IgD-negative memory B cell (primary cell): ENCODE measurements at regions not wholly inside any gene's neighbourhood (a gene's known extent, or its start where the extent isn't known, plus 50 kb on each side); places are given as distances from the start of the nearest gene placed in this dataset.

Experiments
- H3K27ac Mint-ChIP-seq, 3 donors: one replicate each; pipeline ENCODE4 v1.8.0; 2020 to 2022; ENCODE audit warnings: mild to moderate bottlenecking in 3 of 3, mixed read lengths in 3 of 3, moderate library complexity in 1 of 3
- H3K27me3 Mint-ChIP-seq: one replicate; pipeline ENCODE4 v1.8.0; 2021; ENCODE audit warnings: mixed read lengths
- H3K36me3 Mint-ChIP-seq: one replicate; pipeline ENCODE4 v1.8.0; 2020; ENCODE audit warnings: mild to moderate bottlenecking, mixed read lengths
- H3K4me1 Mint-ChIP-seq, 3 donors: one replicate each; pipeline ENCODE4 v1.8.0; 2020 to 2022; ENCODE audit warnings: mixed read lengths in 3 of 3, mild to moderate bottlenecking in 1 of 3
- H3K4me3 Mint-ChIP-seq, 4 donors: one replicate each; pipeline ENCODE4 v1.8.0; 2020 to 2022; ENCODE audit warnings: mild to moderate bottlenecking in 4 of 4, mixed read lengths in 4 of 4, moderate library complexity in 3 of 4
- H3K9me3 Mint-ChIP-seq, 3 donors: one replicate each; pipeline ENCODE4 v1.8.0; 2020 to 2021; ENCODE audit warnings: mixed read lengths in 3 of 3, mild to moderate bottlenecking in 1 of 3

DNA sequence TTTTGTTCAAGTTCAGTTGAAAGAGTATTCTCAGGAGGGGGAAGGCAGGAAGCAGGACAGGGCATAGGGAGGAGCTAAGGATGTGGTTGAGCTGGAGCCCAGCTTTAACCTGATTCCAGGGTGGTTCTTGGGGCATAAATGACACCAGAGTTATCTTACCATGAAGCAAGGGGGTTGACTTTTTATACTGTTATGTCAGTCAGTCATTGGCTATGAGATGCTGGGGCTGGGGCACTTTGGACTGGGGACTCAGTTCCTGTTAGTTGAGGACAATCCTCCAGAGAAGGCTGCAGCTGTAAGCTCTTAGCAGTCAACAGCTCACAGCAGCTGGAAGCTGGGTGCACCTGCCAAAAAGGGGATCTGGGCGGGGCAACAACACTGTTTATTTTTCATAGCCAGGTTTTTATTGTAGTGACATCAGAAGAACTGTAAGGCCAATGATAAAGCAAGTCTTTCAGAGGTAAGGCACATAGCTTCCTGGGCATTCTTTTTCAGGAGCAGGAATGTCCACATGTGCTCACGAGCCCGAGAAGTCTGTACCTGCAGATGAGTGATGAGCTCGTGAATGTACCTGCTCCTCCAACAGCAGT, 78.5 kb downstream of the MID1IP1 start:
- H3K27ac Mint-ChIP-seq: peak overlapping the region; percentile 28 to 86 (median 71)
- H3K27me3 Mint-ChIP-seq: no peaks in the 10 kb centered on the region
- H3K36me3 Mint-ChIP-seq: no peaks in the 10 kb centered on the region
- peak overlapping the region; percentile 22 to 63 (median 46) for H3K4me3 Mint-ChIP-seq
- peaks cover 6 to 32% (median 19%) of the 10 kb centered on the region in 3 donors for H3K4me1 Mint-ChIP-seq
- H3K9me3 Mint-ChIP-seq: no peaks in the 10 kb centered on the region

GRCh38 chrX:38880296-38880854, 79.1 kb downstream of the MID1IP1 start:
- Mint-ChIP-seq H3K4me1 (peaks cover 6 to 32% (median 19%) of the 10 kb centered on the region in 3 donors), H3K4me3 (peak overlapping the region in 2 of 4 donors; percentile 50 to 63), H3K27ac (peak overlapping the region in 2 of 3 donors; percentile 67 to 86), H3K36me3 (no peaks in the 10 kb centered on the region), H3K9me3 (no peaks in the 10 kb centered on the region), H3K27me3 (no peaks in the 10 kb centered on the region)

GRCh38 chrX:38881066-38881465, 79.8 kb downstream of the MID1IP1 start:
- Mint-ChIP-seq H3K27ac (no peak overlapping the region), H3K27me3 (no peaks in the 10 kb centered on the region), H3K4me3 (no peak overlapping the region), H3K9me3 (no peaks in the 10 kb centered on the region), H3K36me3 (no peaks in the 10 kb centered on the region), H3K4me1 (peaks cover 6 to 32% (median 19%) of the 10 kb centered on the region in 3 donors)

DNA sequence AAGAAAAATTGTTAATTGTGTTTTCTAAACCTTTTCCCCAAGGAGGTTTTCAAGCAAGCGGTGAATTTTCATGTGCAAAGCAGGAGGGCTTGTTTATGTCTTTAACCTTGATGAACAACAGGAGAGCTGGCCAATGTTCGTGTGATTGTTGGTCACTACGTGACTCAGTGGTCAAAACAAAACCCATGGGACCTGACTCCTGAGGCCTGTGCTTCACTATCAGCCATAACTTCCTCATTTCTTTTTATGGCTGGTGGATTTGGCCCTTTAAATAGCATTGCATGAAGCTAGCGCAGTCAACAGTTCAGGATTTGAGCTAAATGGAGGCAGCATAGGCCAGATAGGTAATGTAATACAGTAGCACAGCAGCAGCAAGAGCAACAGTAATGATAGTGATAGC, 80.5 kb downstream of the MID1IP1 start:
- H3K4me1 Mint-ChIP-seq: peaks cover 6 to 32% (median 19%) of the 10 kb centered on the region in 3 donors
- no peak overlapping the region for H3K27ac Mint-ChIP-seq
- no peak overlapping the region for H3K4me3 Mint-ChIP-seq

GRCh38 chrX:38882894-38883626, 81.8 kb downstream of the MID1IP1 start:
- H3K27ac Mint-ChIP-seq: no peak overlapping the region
- H3K36me3 Mint-ChIP-seq: no peaks in the 10 kb centered on the region
- no peak overlapping the region for H3K4me3 Mint-ChIP-seq
- no peaks in the 10 kb centered on the region for H3K27me3 Mint-ChIP-seq
- no peaks in the 10 kb centered on the region for H3K9me3 Mint-ChIP-seq
- H3K4me1 Mint-ChIP-seq: peaks cover 6 to 32% (median 19%) of the 10 kb centered on the region in 3 donors

More for the DNA sequence above, 80.5 kb downstream of the MID1IP1 start:
- H3K9me3 Mint-ChIP-seq: no peaks in the 10 kb centered on the region
- H3K36me3 Mint-ChIP-seq: no peaks in the 10 kb centered on the region
- no peaks in the 10 kb centered on the region for H3K27me3 Mint-ChIP-seq

GRCh38 chrX:38886112-38886511, 84.9 kb downstream of the MID1IP1 start:
- no peaks in the 10 kb centered on the region for H3K36me3 Mint-ChIP-seq
- peaks cover 0 to 2% (median 2%) of the 10 kb centered on the region in 3 donors for H3K9me3 Mint-ChIP-seq
- no peaks in the 10 kb centered on the region for H3K27me3 Mint-ChIP-seq
- no peak overlapping the region for H3K27ac Mint-ChIP-seq
- peaks cover 0 to 8% (median 5%) of the 10 kb centered on the region in 3 donors for H3K4me1 Mint-ChIP-seq
- no peak overlapping the region for H3K4me3 Mint-ChIP-seq

DNA sequence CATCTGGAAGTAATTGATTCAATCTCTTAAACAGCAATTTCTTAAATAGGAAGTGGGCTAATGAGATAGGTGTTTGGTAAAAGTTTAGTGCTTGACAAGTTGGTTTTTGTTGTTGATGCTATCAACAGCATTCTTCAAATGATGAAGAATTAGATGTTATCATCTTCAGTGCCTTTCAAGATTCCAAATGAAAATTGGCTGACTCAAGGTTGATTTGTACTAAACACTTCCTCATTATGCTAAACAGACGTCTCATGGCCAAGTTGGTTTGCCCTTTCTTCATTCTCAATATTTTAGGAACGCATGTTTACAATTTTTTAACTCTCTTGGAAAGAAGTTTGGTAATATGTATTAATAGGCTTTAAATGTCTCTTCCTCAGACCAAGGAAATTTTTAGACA, 86.0 kb downstream of the MID1IP1 start:
- H3K4me3 Mint-ChIP-seq: no peak overlapping the region
- H3K9me3 Mint-ChIP-seq: peaks cover 0 to 2% (median 2%) of the 10 kb centered on the region in 3 donors
- no peak overlapping the region for H3K27ac Mint-ChIP-seq
- H3K27me3 Mint-ChIP-seq: no peaks in the 10 kb centered on the region
- H3K36me3 Mint-ChIP-seq: no peaks in the 10 kb centered on the region
- H3K4me1 Mint-ChIP-seq: peaks cover 0 to 2% (median 0%) of the 10 kb centered on the region in 3 donors

GRCh38 chrX:38890326-38890725, 89.1 kb downstream of the MID1IP1 start:
- H3K27ac Mint-ChIP-seq: no peak overlapping the region

DNA sequence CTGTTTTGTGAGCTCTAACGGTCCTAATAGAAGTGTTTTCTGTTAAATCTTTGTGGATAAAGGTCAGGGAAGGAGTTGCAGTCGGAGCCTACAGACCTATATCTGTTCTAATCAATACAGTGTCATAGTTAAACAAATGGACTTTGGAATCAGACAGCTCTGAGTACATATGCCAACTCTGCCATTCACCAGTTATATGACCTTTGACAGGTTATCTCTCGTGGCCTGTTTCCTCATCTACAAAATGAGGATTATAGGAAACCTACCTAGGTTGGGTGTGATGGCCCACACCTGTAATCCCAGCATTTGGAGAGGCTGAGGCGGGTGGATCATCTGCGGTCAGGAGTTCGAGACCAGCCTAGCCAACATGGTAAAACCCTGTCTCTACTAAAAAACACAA, 89.7 kb downstream of the MID1IP1 start:
- H3K27ac Mint-ChIP-seq: no peak overlapping the region
- H3K4me1 Mint-ChIP-seq: peaks cover 0 to 2% (median 0%) of the 10 kb centered on the region in 3 donors
- H3K27me3 Mint-ChIP-seq: peaks cover 3% of the 10 kb centered on the region
- H3K9me3 Mint-ChIP-seq: peaks cover 0 to 2% (median 2%) of the 10 kb centered on the region in 3 donors
- no peaks in the 10 kb centered on the region for H3K36me3 Mint-ChIP-seq
- no peak overlapping the region for H3K4me3 Mint-ChIP-seq

More at GRCh38 chrX:38890326-38890725, 89.1 kb downstream of the MID1IP1 start:
- no peak overlapping the region for H3K4me3 Mint-ChIP-seq
- no peaks in the 10 kb centered on the region for H3K36me3 Mint-ChIP-seq
- H3K9me3 Mint-ChIP-seq: peaks cover 0 to 2% (median 2%) of the 10 kb centered on the region in 3 donors
- H3K27me3 Mint-ChIP-seq: peaks cover 3% of the 10 kb centered on the region
- H3K4me1 Mint-ChIP-seq: peaks cover 0 to 2% (median 0%) of the 10 kb centered on the region in 3 donors

DNA sequence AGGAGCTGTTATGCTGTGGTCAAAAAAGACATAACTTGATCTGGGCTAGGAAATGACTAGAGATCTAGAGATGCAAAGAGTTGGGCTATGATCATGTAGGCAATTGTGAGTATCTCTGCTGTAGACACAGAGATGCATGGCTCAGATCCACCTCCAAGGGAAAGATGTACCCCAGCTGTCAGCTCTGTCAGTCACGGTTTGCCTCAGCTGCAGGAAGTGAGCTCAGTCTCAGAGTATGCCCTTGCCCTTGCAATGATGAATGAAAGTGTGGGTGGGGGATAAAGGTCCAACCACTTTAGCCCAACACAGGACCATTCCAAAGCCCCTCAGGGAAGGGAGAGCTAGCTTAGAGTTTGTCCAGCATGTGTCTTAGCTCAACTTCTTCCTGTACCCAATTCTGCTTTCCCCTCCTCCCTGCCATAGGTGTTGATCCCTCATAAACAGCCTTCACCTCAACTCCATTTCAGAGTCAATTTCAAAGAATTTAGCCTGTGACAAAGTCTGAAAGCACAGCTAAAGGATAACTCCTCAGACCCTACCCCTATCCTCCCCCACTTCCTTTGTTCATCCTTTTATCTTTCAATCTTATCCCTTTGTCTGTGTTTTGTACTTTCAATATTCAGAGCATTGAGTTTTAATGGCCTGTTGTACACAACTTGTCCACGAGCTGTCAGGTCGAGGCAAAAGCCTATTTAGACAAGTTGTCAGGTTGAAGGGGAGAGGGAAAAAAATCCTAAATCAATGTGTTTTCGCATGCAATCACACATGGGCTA, 90.6 kb downstream of the MID1IP1 start:
- no peak overlapping the region for H3K27ac Mint-ChIP-seq
- H3K4me3 Mint-ChIP-seq: no peak overlapping the region
- H3K4me1 Mint-ChIP-seq: peaks cover 0 to 2% (median 0%) of the 10 kb centered on the region in 3 donors
- H3K27me3 Mint-ChIP-seq: peaks cover 3% of the 10 kb centered on the region
- H3K9me3 Mint-ChIP-seq: peaks cover 0 to 2% (median 2%) of the 10 kb centered on the region in 3 donors
- H3K36me3 Mint-ChIP-seq: no peaks in the 10 kb centered on the region

- H3K27ac Mint-ChIP-seq: no peak overlapping the region
- peaks cover 0 to 2% (median 0%) of the 10 kb centered on the region in 3 donors for H3K4me1 Mint-ChIP-seq
- H3K9me3 Mint-ChIP-seq: peaks cover 0 to 2% (median 0%) of the 10 kb centered on the region in 3 donors
- peaks cover 3% of the 10 kb centered on the region for H3K27me3 Mint-ChIP-seq
- no peaks in the 10 kb centered on the region for H3K36me3 Mint-ChIP-seq
- H3K4me3 Mint-ChIP-seq: no peak overlapping the region
Observed at GRCh38 chrX:38893441-38893840, 92.2 kb downstream of the MID1IP1 start.

DNA sequence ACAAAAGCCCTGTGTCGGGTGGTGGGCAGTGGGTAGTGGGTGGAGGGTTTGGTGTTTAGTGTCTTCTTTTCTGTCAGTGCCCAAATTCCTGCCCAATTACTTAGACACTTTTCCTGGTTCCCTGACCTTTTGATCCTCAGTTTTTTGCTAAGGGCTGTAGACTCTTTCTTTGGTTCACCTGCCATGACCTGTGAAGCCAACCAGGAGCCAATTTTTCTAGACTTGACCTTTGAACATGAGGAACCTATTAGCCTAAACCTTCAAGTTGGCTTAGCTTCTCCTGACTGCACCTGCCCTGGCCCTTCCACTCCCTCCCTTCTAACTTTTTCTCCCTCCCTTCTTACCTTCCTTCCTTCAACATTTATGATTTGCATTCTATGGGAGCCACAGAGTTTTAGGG, 94.5 kb downstream of the MID1IP1 start:
- no peak overlapping the region for H3K27ac Mint-ChIP-seq
- H3K9me3 Mint-ChIP-seq: no peaks in the 10 kb centered on the region
- H3K27me3 Mint-ChIP-seq: peaks cover 3% of the 10 kb centered on the region
- no peak overlapping the region for H3K4me3 Mint-ChIP-seq
- no peaks in the 10 kb centered on the region for H3K36me3 Mint-ChIP-seq
- peaks cover 0 to 2% (median 0%) of the 10 kb centered on the region in 3 donors for H3K4me1 Mint-ChIP-seq

DNA sequence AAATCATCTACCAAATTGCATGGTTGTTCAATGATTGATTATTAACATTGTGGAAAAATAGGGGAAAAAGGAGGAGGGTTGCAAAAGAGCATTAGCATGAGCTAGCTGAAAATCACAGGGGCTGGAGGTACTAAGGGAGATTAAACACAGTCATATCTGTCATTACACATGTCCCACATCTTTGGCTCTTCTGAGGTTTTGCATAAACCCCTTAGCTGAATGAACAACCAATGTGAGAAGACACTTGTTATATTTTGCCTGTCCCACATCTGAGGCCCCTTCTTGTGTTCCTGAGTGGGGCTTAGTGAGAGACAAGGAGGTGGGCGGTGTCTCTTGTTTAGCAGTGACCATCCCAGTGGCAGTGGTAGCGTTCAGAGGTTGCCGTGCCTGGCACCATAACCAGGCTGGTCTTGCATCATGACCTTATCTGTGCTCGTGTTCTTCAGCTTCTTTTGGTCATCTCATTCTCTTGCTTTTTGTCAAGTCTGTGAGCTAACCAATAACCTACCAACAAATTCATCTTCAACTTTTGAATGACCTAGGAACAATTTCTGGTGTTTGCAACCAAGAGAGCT, 95.6 kb downstream of the MID1IP1 start:
- no peak overlapping the region for H3K4me3 Mint-ChIP-seq
- no peaks in the 10 kb centered on the region for H3K4me1 Mint-ChIP-seq
- no peaks in the 10 kb centered on the region for H3K9me3 Mint-ChIP-seq
- no peak overlapping the region for H3K27ac Mint-ChIP-seq
- peaks cover 3% of the 10 kb centered on the region for H3K27me3 Mint-ChIP-seq
- H3K36me3 Mint-ChIP-seq: no peaks in the 10 kb centered on the region

- Mint-ChIP-seq H3K36me3 (no peaks in the 10 kb centered on the region), H3K27me3 (peaks cover 3% of the 10 kb centered on the region), H3K4me3 (no peak overlapping the region), H3K9me3 (no peaks in the 10 kb centered on the region), H3K27ac (peak overlapping the region in 1 of 3 donors; percentile 56), H3K4me1 (no peaks in the 10 kb centered on the region)
Observed at GRCh38 chrX:38898261-38898660, 97.0 kb downstream of the MID1IP1 start.
